HepG2 (cell line): ENCODE measurements at regions not wholly inside any gene's neighbourhood (a gene's known extent, or its start where the extent isn't known, plus 50 kb on each side); places are given as distances from the start of the nearest gene placed in this dataset.
A peak's percentile ranks its signal among the peaks of the same experiment; 100 is the strongest.

ENCODE experiments used
- AHR ChIP-seq: IDR thresholded peaks from 2 replicates; pipeline ENCODE4 v1.6.1; 2018; ENCODE audit warnings: missing genetic modification reagents, missing compliant biosample characterization
- CAMTA2 ChIP-seq: sonication (generic); formaldehyde crosslinking; IDR thresholded peaks from 2 replicates; pipeline ENCODE4 v1.4.0; 2020; ENCODE audit warnings: mild to moderate bottlenecking, missing genetic modification reagents, borderline replicate concordance
- NFE2L2 ChIP-seq: fragments of 150-350 bp; IDR thresholded peaks from 2 replicates; pipeline ENCODE4 v1.6.1; 2014; ENCODE audit warnings: low read length
- NR2F1 ChIP-seq, 2 experiments: fragments of 450-650 bp in 1 of 2; formaldehyde crosslinking in 1 of 2; IDR thresholded peaks; 2 replicates each; pipeline versions ENCODE4 v1.5.0 to v1.6.1; 2016 to 2020; ENCODE audit warnings: mild to moderate bottlenecking in 1 of 2, missing compliant biosample characterization in 1 of 2, missing genetic modification reagents in 1 of 2, moderate library complexity in 1 of 2
- PHF8 ChIP-seq: sonication (generic); formaldehyde crosslinking; IDR thresholded peaks from 2 replicates; pipeline ENCODE4 v1.5.0; 2020; ENCODE audit warnings: missing genetic modification reagents
- PLRG1 ChIP-seq: fragments of 450-650 bp; conservative IDR thresholded peaks from 2 replicates; pipeline ENCODE4 v1.6.1; 2016
- SAFB2 ChIP-seq: sonication (generic); formaldehyde crosslinking; IDR thresholded peaks from 2 replicates; pipeline ENCODE4 v1.5.1; 2020; ENCODE audit warnings: missing genetic modification reagents, low read depth, mild to moderate bottlenecking, borderline replicate concordance
- SCMH1 ChIP-seq: sonication (generic); formaldehyde crosslinking; IDR thresholded peaks from 2 replicates; pipeline ENCODE4 v1.9.0; 2021; ENCODE audit warnings: missing genetic modification reagents, mild to moderate bottlenecking, borderline replicate concordance
- TGIF2 ChIP-seq: IDR thresholded peaks from 2 replicates; pipeline ENCODE4 v1.6.1; 2016; ENCODE audit warnings: control low read depth, missing compliant biosample characterization
- ZNF17 ChIP-seq: sonication (generic); formaldehyde crosslinking; IDR thresholded peaks from 2 replicates; pipeline ENCODE4 v1.5.0; 2020; ENCODE audit warnings: mild to moderate bottlenecking, missing genetic modification reagents
- ZNF180 ChIP-seq: sonication (generic); formaldehyde crosslinking; IDR thresholded peaks from 2 replicates; pipeline ENCODE4 v1.4.0; 2020; ENCODE audit warnings: low read depth, missing genetic modification reagents, borderline replicate concordance
- ZNF205 ChIP-seq: IDR thresholded peaks from 2 replicates; pipeline ENCODE4 v1.6.1; 2018; ENCODE audit warnings: missing biosample characterization, missing genetic modification reagents
- ZNF562 ChIP-seq: sonication (generic); formaldehyde crosslinking; IDR thresholded peaks from 2 replicates; pipeline ENCODE4 v1.8.0; 2022; ENCODE audit warnings: missing genetic modification reagents, borderline replicate concordance
- TF ChIP-seq, protein P1 (sequence below): sonication (generic); formaldehyde crosslinking; IDR thresholded peaks from 2 replicates; pipeline ENCODE4 v1.4.0; 2020; ENCODE audit warnings: missing genetic modification reagents
- TF ChIP-seq, protein P2 (sequence below): sonication (generic); formaldehyde crosslinking; IDR thresholded peaks from 2 replicates; pipeline ENCODE4 v1.8.0; 2022; ENCODE audit warnings: mild to moderate bottlenecking, missing genetic modification reagents, moderate library complexity
- TF ChIP-seq, protein P3 (sequence below): IDR thresholded peaks from 2 replicates; pipeline ENCODE4 v1.6.1; 2012; ENCODE audit warnings: low read length, improper control_type of control experiment
- TF ChIP-seq, protein P4 (sequence below): sonication (generic); formaldehyde crosslinking; IDR thresholded peaks from 2 replicates; pipeline ENCODE4 v1.5.0; 2020; ENCODE audit warnings: missing genetic modification reagents
- TF ChIP-seq, protein P5 (sequence below): sonication (generic); formaldehyde crosslinking; IDR thresholded peaks from 2 replicates; pipeline ENCODE4 v1.5.1; 2020; ENCODE audit warnings: mild to moderate bottlenecking, missing genetic modification reagents, borderline replicate concordance

GRCh38 chr2:216571909-216572513 lies 61.2 kb upstream of the IGFBP2 start (continued):
- TF ChIP-seq, protein P1, sequence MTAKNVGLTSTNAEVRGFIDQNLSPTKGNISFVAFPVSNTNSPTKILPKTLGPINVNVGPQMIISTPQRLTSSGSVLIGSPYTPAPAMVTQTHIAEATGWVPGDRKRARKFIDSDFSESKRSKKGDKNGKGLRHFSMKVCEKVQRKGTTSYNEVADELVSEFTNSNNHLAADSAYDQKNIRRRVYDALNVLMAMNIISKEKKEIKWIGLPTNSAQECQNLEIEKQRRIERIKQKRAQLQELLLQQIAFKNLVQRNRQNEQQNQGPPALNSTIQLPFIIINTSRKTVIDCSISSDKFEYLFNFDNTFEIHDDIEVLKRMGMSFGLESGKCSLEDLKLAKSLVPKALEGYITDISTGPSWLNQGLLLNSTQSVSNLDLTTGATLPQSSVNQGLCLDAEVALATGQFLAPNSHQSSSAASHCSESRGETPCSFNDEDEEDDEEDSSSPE (CRISPR knock-in tag): no peak
- TF ChIP-seq NFE2L2 (0 out of 2 replicates have a peak, but pooled peaks have one; percentile 7), ZNF180 (CRISPR knock-in tag) (no peak), NR2F1 (CRISPR knock-in tag; IDR thresholded peaks at IDR 0.05) (no peak), CAMTA2 (CRISPR knock-in tag) (no peak), ZNF562 (CRISPR knock-in tag) (no peak), ZNF205 (CRISPR knock-in tag) (peak; percentile 3; the same call in 1 of the 2 replicates), PHF8 (CRISPR knock-in tag) (no peak), TGIF2 (no peak), SCMH1 (CRISPR knock-in tag) (no peak), AHR (CRISPR knock-in tag) (no peak), ZNF17 (no peak), SAFB2 (no peak), PLRG1 (no peak)
- TF ChIP-seq, protein P2, sequence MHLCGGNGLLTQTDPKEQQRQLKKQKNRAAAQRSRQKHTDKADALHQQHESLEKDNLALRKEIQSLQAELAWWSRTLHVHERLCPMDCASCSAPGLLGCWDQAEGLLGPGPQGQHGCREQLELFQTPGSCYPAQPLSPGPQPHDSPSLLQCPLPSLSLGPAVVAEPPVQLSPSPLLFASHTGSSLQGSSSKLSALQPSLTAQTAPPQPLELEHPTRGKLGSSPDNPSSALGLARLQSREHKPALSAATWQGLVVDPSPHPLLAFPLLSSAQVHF (CRISPR knock-in tag): no peak
- TF ChIP-seq, protein P3, sequence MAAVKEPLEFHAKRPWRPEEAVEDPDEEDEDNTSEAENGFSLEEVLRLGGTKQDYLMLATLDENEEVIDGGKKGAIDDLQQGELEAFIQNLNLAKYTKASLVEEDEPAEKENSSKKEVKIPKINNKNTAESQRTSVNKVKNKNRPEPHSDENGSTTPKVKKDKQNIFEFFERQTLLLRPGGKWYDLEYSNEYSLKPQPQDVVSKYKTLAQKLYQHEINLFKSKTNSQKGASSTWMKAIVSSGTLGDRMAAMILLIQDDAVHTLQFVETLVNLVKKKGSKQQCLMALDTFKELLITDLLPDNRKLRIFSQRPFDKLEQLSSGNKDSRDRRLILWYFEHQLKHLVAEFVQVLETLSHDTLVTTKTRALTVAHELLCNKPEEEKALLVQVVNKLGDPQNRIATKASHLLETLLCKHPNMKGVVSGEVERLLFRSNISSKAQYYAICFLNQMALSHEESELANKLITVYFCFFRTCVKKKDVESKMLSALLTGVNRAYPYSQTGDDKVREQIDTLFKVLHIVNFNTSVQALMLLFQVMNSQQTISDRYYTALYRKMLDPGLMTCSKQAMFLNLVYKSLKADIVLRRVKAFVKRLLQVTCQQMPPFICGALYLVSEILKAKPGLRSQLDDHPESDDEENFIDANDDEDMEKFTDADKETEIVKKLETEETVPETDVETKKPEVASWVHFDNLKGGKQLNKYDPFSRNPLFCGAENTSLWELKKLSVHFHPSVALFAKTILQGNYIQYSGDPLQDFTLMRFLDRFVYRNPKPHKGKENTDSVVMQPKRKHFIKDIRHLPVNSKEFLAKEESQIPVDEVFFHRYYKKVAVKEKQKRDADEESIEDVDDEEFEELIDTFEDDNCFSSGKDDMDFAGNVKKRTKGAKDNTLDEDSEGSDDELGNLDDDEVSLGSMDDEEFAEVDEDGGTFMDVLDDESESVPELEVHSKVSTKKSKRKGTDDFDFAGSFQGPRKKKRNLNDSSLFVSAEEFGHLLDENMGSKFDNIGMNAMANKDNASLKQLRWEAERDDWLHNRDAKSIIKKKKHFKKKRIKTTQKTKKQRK: no peak
- TF ChIP-seq, protein P4, sequence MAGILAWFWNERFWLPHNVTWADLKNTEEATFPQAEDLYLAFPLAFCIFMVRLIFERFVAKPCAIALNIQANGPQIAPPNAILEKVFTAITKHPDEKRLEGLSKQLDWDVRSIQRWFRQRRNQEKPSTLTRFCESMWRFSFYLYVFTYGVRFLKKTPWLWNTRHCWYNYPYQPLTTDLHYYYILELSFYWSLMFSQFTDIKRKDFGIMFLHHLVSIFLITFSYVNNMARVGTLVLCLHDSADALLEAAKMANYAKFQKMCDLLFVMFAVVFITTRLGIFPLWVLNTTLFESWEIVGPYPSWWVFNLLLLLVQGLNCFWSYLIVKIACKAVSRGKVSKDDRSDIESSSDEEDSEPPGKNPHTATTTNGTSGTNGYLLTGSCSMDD (CRISPR knock-in tag): no peak
- TF ChIP-seq, protein P5, sequence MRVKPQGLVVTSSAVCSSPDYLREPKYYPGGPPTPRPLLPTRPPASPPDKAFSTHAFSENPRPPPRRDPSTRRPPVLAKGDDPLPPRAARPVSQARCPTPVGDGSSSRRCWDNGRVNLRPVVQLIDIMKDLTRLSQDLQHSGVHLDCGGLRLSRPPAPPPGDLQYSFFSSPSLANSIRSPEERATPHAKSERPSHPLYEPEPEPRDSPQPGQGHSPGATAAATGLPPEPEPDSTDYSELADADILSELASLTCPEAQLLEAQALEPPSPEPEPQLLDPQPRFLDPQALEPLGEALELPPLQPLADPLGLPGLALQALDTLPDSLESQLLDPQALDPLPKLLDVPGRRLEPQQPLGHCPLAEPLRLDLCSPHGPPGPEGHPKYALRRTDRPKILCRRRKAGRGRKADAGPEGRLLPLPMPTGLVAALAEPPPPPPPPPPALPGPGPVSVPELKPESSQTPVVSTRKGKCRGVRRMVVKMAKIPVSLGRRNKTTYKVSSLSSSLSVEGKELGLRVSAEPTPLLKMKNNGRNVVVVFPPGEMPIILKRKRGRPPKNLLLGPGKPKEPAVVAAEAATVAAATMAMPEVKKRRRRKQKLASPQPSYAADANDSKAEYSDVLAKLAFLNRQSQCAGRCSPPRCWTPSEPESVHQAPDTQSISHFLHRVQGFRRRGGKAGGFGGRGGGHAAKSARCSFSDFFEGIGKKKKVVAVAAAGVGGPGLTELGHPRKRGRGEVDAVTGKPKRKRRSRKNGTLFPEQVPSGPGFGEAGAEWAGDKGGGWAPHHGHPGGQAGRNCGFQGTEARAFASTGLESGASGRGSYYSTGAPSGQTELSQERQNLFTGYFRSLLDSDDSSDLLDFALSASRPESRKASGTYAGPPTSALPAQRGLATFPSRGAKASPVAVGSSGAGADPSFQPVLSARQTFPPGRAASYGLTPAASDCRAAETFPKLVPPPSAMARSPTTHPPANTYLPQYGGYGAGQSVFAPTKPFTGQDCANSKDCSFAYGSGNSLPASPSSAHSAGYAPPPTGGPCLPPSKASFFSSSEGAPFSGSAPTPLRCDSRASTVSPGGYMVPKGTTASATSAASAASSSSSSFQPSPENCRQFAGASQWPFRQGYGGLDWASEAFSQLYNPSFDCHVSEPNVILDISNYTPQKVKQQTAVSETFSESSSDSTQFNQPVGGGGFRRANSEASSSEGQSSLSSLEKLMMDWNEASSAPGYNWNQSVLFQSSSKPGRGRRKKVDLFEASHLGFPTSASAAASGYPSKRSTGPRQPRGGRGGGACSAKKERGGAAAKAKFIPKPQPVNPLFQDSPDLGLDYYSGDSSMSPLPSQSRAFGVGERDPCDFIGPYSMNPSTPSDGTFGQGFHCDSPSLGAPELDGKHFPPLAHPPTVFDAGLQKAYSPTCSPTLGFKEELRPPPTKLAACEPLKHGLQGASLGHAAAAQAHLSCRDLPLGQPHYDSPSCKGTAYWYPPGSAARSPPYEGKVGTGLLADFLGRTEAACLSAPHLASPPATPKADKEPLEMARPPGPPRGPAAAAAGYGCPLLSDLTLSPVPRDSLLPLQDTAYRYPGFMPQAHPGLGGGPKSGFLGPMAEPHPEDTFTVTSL (CRISPR knock-in tag): peak; percentile 72; the same call in 1 of the 2 replicates
